ENCODE measurements at regions not wholly inside any gene's neighbourhood (a gene's known extent, or its start where the extent isn't known, plus 50 kb on each side); places are given as distances from the start of the nearest gene placed in this dataset.

GRCh38 chr17:70584255-70584654 lies 414.9 kb downstream of the KCNJ2 start (continued):
- TF ChIP-seq, protein P1, sequence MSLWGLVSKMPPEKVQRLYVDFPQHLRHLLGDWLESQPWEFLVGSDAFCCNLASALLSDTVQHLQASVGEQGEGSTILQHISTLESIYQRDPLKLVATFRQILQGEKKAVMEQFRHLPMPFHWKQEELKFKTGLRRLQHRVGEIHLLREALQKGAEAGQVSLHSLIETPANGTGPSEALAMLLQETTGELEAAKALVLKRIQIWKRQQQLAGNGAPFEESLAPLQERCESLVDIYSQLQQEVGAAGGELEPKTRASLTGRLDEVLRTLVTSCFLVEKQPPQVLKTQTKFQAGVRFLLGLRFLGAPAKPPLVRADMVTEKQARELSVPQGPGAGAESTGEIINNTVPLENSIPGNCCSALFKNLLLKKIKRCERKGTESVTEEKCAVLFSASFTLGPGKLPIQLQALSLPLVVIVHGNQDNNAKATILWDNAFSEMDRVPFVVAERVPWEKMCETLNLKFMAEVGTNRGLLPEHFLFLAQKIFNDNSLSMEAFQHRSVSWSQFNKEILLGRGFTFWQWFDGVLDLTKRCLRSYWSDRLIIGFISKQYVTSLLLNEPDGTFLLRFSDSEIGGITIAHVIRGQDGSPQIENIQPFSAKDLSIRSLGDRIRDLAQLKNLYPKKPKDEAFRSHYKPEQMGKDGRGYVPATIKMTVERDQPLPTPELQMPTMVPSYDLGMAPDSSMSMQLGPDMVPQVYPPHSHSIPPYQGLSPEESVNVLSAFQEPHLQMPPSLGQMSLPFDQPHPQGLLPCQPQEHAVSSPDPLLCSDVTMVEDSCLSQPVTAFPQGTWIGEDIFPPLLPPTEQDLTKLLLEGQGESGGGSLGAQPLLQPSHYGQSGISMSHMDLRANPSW (CRISPR knock-in tag; conservative IDR thresholded peaks at IDR 0.05; ENCODE audit: low read depth) = no peak
- TF ChIP-seq FOXJ3 (CRISPR knock-in tag; IDR thresholded peaks at IDR 0.05; ENCODE audit: borderline replicate concordance) (no peak), TEAD1 (CRISPR knock-in tag; IDR thresholded peaks at IDR 0.05) (no peak), ZNF263 (CRISPR knock-in tag; IDR thresholded peaks at IDR 0.05; ENCODE audit: low read depth) (no peak)

DNA sequence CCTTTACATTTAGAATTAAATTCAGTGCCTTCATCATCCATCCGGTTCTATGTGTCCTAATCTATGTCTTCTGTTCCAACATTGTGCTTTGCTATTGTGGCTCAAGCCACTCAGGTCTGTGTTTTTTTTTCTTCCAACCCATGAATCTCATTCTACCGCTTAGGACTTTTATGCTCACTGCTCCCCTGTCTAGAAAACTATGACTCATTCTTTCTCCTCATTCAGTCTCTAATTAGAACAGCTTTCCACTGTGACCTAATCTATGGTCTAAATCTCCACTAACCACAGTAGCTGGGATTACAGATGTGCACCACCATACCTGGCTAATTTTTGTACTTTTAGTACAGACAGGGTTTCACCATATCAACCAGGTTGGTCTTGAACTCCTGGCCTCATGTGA lies 418.7 kb downstream of the KCNJ2 start:
- peaks cover 6% of the 10 kb centered on the region for H3K36me3 Mint-ChIP-seq
- ChIA-PET CTCF (interaction anchor here (0.5 kb wide), 1 partner anchor 759 kb away, joined by 3 read pairs; no protein-coding TSS in a partner anchor), POLR2A (no interaction called here)
- H3K4me3 Mint-ChIP-seq = no peak overlapping the region
- DNase-seq (ENCODE audit: low spot score) = no peak
- no peak for ATAC-seq
- H3K9me3 Mint-ChIP-seq = peaks cover 24% of the 10 kb centered on the region
- H3K27ac Mint-ChIP-seq = no peak overlapping the region
- no peak for TF ChIP-seq ZNF317 (CRISPR knock-in tag; IDR thresholded peaks at IDR 0.05; ENCODE audit: borderline replicate concordance, low read depth)
- TF ChIP-seq, protein P2, sequence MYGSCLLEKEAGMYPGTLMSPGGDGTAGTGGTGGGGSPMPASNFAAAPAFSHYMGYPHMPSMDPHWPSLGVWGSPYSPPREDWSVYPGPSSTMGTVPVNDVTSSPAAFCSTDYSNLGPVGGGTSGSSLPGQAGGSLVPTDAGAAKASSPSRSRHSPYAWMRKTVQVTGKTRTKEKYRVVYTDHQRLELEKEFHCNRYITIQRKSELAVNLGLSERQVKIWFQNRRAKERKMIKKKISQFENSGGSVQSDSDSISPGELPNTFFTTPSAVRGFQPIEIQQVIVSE (CRISPR knock-in tag; IDR thresholded peaks at IDR 0.05; ENCODE audit: borderline replicate concordance) = no peak
- TF ChIP-seq ZNF512 (CRISPR knock-in tag; IDR thresholded peaks at IDR 0.05; ENCODE audit: borderline replicate concordance) = no peak
- TF ChIP-seq ZBTB21 (CRISPR knock-in tag; IDR thresholded peaks at IDR 0.05; ENCODE audit: borderline replicate concordance) = no peak
- TF ChIP-seq, protein P3, sequence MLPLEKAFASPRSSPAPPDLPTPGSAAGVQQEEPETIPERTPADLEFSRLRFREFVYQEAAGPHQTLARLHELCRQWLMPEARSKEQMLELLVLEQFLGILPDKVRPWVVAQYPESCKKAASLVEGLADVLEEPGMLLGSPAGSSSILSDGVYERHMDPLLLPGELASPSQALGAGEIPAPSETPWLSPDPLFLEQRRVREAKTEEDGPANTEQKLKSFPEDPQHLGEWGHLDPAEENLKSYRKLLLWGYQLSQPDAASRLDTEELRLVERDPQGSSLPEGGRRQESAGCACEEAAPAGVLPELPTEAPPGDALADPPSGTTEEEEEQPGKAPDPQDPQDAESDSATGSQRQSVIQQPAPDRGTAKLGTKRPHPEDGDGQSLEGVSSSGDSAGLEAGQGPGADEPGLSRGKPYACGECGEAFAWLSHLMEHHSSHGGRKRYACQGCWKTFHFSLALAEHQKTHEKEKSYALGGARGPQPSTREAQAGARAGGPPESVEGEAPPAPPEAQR (CRISPR knock-in tag; IDR thresholded peaks at IDR 0.05) = no peak
- no peak for TF ChIP-seq KAT7 (CRISPR knock-in tag; IDR thresholded peaks at IDR 0.05; ENCODE audit: borderline replicate concordance)
- no peak for TF ChIP-seq SP1 (CRISPR knock-in tag; conservative IDR thresholded peaks at IDR 0.05)
- TF ChIP-seq MXD4 (CRISPR knock-in tag; IDR thresholded peaks at IDR 0.05; ENCODE audit: borderline replicate concordance) = no peak
- TF ChIP-seq NR2C2 (CRISPR knock-in tag; IDR thresholded peaks at IDR 0.05) = no peak
- no peak for TF ChIP-seq TP53 (CRISPR knock-in tag; IDR thresholded peaks at IDR 0.05)
- no peak for TF ChIP-seq GTF2I (CRISPR knock-in tag; conservative IDR thresholded peaks at IDR 0.05)
- H3K27me3 Mint-ChIP-seq (ENCODE audit: low read depth) = no peaks in the 10 kb centered on the region
- H3K4me1 Mint-ChIP-seq = peaks cover 2% of the 10 kb centered on the region; the same call in 1 of the 2 replicates

DNA sequence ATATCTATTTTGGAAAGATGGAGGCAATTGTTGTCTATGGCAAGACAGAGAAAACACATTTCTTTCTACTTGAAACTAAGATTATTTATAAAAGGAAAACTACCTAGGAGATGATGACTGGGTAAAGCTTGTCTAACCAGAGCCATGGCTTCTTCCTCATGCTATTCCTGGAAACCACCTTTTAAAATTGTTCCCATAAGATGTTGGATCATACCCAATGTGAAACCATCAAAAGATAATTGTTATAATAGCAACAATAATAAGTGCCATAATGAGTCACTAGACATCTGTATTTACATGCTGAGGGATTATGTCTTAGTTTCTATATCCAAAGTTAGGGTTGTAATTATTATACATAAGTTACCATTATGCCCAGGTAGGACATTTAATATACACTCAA lies 428.4 kb downstream of the KCNJ2 start:
- Mint-ChIP-seq H3K4me1 (no peaks in the 10 kb centered on the region), H3K27ac (no peak overlapping the region), H3K27me3 (ENCODE audit: low read depth) (no peaks in the 10 kb centered on the region), H3K9me3 (no peaks in the 10 kb centered on the region), H3K4me3 (no peak overlapping the region), H3K36me3 (no peaks in the 10 kb centered on the region)
- ATAC-seq (no peak), DNase-seq (ENCODE audit: low spot score) (no peak)
- CTCF ChIA-PET = no interaction called here
- POLR2A ChIA-PET = no interaction called here
- TF ChIP-seq, protein P3 (CRISPR knock-in tag; IDR thresholded peaks at IDR 0.05) = no peak
- TF ChIP-seq, protein P4, sequence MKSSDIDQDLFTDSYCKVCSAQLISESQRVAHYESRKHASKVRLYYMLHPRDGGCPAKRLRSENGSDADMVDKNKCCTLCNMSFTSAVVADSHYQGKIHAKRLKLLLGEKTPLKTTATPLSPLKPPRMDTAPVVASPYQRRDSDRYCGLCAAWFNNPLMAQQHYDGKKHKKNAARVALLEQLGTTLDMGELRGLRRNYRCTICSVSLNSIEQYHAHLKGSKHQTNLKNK (CRISPR knock-in tag; IDR thresholded peaks at IDR 0.05) = no peak
- TF ChIP-seq, protein P5, sequence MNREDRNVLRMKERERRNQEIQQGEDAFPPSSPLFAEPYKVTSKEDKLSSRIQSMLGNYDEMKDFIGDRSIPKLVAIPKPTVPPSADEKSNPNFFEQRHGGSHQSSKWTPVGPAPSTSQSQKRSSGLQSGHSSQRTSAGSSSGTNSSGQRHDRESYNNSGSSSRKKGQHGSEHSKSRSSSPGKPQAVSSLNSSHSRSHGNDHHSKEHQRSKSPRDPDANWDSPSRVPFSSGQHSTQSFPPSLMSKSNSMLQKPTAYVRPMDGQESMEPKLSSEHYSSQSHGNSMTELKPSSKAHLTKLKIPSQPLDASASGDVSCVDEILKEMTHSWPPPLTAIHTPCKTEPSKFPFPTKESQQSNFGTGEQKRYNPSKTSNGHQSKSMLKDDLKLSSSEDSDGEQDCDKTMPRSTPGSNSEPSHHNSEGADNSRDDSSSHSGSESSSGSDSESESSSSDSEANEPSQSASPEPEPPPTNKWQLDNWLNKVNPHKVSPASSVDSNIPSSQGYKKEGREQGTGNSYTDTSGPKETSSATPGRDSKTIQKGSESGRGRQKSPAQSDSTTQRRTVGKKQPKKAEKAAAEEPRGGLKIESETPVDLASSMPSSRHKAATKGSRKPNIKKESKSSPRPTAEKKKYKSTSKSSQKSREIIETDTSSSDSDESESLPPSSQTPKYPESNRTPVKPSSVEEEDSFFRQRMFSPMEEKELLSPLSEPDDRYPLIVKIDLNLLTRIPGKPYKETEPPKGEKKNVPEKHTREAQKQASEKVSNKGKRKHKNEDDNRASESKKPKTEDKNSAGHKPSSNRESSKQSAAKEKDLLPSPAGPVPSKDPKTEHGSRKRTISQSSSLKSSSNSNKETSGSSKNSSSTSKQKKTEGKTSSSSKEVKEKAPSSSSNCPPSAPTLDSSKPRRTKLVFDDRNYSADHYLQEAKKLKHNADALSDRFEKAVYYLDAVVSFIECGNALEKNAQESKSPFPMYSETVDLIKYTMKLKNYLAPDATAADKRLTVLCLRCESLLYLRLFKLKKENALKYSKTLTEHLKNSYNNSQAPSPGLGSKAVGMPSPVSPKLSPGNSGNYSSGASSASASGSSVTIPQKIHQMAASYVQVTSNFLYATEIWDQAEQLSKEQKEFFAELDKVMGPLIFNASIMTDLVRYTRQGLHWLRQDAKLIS (CRISPR knock-in tag; IDR thresholded peaks at IDR 0.05; ENCODE audit: borderline replicate concordance) = no peak
- no peak for TF ChIP-seq CREM (CRISPR knock-in tag; IDR thresholded peaks at IDR 0.05)
- TF ChIP-seq NFE2L1 (CRISPR knock-in tag; IDR thresholded peaks at IDR 0.05) = no peak
- no peak for TF ChIP-seq TP53 (CRISPR knock-in tag; IDR thresholded peaks at IDR 0.05)
- TF ChIP-seq NR1H2 (CRISPR knock-in tag; IDR thresholded peaks at IDR 0.05) = no peak
- no peak for TF ChIP-seq MYBL2 (CRISPR knock-in tag; IDR thresholded peaks at IDR 0.05)
- no peak for TF ChIP-seq TCF7 (CRISPR knock-in tag; IDR thresholded peaks at IDR 0.05; ENCODE audit: low read depth)
- TF ChIP-seq ZNF416 (CRISPR knock-in tag; IDR thresholded peaks at IDR 0.05) = no peak
